Spleen (tissue), 11 donors: ENCODE measurements at regions not wholly inside any gene's neighbourhood (a gene's known extent, or its start where the extent isn't known, plus 50 kb on each side); places are given as distances from the start of the nearest gene placed in this dataset.

Experiments
- DNase-seq: peaks from one replicate; pipeline ENCODE4 v3.0.0-alpha.2; 2020
- H3K27ac ChIP-seq, 8 donors: fragments of 200-600 bp; sonication (generic) in 7 of 8; 1 replicate in 4 of 8; 2 replicates in 4 of 8; pipeline versions ENCODE4 v1.5.0 to v1.8.0; 2016 to 2021; ENCODE audit warnings: inconsistent platforms in 4 of 8, mild to moderate bottlenecking in 4 of 8, moderate library complexity in 1 of 8
- H3K27me3 ChIP-seq, 7 donors: fragments of 200-600 bp; sonication (generic) in 6 of 7; replicated peaks in 1 of 7; 1 replicate in 4 of 7; 2 replicates in 3 of 7; pipeline versions ENCODE4 v1.5.0 to v1.8.0; 2016 to 2021; ENCODE audit warnings: inconsistent platforms in 3 of 7, mild to moderate bottlenecking in 1 of 7
- H3K36me3 ChIP-seq, 6 donors: fragments of 200-600 bp; sonication (generic) in 5 of 6; 1 replicate in 4 of 6; 2 replicates in 2 of 6; pipeline versions ENCODE4 v1.5.0 to v1.8.0; 2016 to 2021; ENCODE audit warnings: inconsistent platforms in 2 of 6
- H3K4me1 ChIP-seq, 6 donors: fragments of 200-600 bp; sonication (generic) in 5 of 6; 1 replicate in 3 of 6; 2 replicates in 3 of 6; pipeline versions ENCODE4 v1.5.0 to v1.8.0; 2016 to 2021; ENCODE audit warnings: inconsistent platforms in 3 of 6
- H3K4me3 ChIP-seq, 8 donors: fragments of 200-600 bp; sonication (generic) in 7 of 8; 1 replicate in 4 of 8; 2 replicates in 4 of 8; pipeline versions ENCODE4 v1.5.0 to v1.8.0; 2016 to 2021; ENCODE audit warnings: inconsistent platforms in 4 of 8, mild to moderate bottlenecking in 4 of 8, moderate library complexity in 2 of 8
- H3K9me3 ChIP-seq, 8 donors: fragments of 200-600 bp; sonication (generic) in 7 of 8; 1 replicate in 4 of 8; 2 replicates in 4 of 8; pipeline versions ENCODE4 v1.5.0 to v1.8.0; 2016 to 2021; ENCODE audit warnings: inconsistent platforms in 4 of 8
- CTCF ChIP-seq, 11 experiments: fragments of 200-600 bp in 7 of 11; fragments of 450-650 bp in 4 of 11; sonication (generic) in 4 of 11; IDR thresholded peaks in 8 of 11; conservative IDR thresholded peaks in 3 of 11; 1 replicate in 7 of 11; 2 replicates in 4 of 11; pipeline versions ENCODE4 v1.4.0 to v1.8.0; 2016 to 2021; ENCODE audit warnings: antibody characterized with exemption in 11 of 11, inconsistent platforms in 4 of 11, mild to moderate bottlenecking in 1 of 11
- POLR2A ChIP-seq, 3 donors: fragments of 450-650 bp; IDR thresholded peaks; one replicate each; pipeline ENCODE4 v1.5.1; 2017; ENCODE audit warnings: antibody characterized with exemption in 3 of 3, mild to moderate bottlenecking in 1 of 3
- POLR2AphosphoS5 ChIP-seq, 3 donors: sonication (generic); formaldehyde crosslinking; IDR thresholded peaks; one replicate each; pipeline ENCODE4 v1.5.1; 2017; ENCODE audit warnings: antibody characterized with exemption in 3 of 3
- WGBS, 5 donors: extraction: QIAGEN DNeasy Blood & Tissue Kit in 3 of 5; methylation state at CpG; one replicate each; pipeline versions ENCODE4 v1.1.5 to v1.1.7; 2013 to 2018; 5-methylcytosine and 5-hydroxymethylcytosine counted together
- intact Hi-C: fragments of 100-400 bp; cut with DNase I; formaldehyde crosslinking; loops from one replicate; pipeline ENCODE4 v1.15.0; 2023; ENCODE audit warnings: low total_unique reads
- donor health status: healthy with polysubstance abuse.
- donor health status: DM: no; HTN: no; CAD: no; lungs with moderate emphysema.
- donor health status: DM: no; HTN: no; CAD: no.
- donor health status: Bipolar disorder and iron deficiency.
- donor health status: healthy.
- donor health status: DM: no; HTN: no; CAD: no.
- donor health status: DM: yes; HTN: yes; CAD: no.

GRCh38 chrX:476724-477075, 90.0 kb upstream of the PPP2R3B start:
- H3K27ac ChIP-seq: no peak overlapping the region
- 89 to 95% (median 93%) methylated on average over 21 of the region's 21 CpGs for WGBS, 5 donors
- H3K27me3 ChIP-seq: peaks cover 0 to 6% (median 0%) of the 10 kb centered on the region in 7 donors
- H3K36me3 ChIP-seq: no peaks in the 10 kb centered on the region
- peak; percentile 49 for DNase-seq
- no peaks in the 10 kb centered on the region for H3K4me1 ChIP-seq
- H3K9me3 ChIP-seq: peaks cover 0 to 15% (median 5%) of the 10 kb centered on the region in 8 donors
- TF ChIP-seq POLR2AphosphoS5 (IDR thresholded peaks at IDR 0.05): no peak
- TF ChIP-seq POLR2A (IDR thresholded peaks at IDR 0.05): no peak
- no peak for TF ChIP-seq CTCF (IDR thresholded peaks at IDR 0.05 in 8 of 11, conservative IDR thresholded peaks at IDR 0.05 in 3 of 11)
- intact Hi-C loops: no loop called here
- no peak overlapping the region for H3K4me3 ChIP-seq

- WGBS, 5 donors: 82 to 90% (median 88%) methylated on average over 18 of the region's 18 CpGs
- no peaks in the 10 kb centered on the region for H3K36me3 ChIP-seq
- H3K9me3 ChIP-seq: peaks cover 0 to 13% (median 2%) of the 10 kb centered on the region in 8 donors
- intact Hi-C loops: no loop called here
- H3K4me1 ChIP-seq: no peaks in the 10 kb centered on the region
- H3K27ac ChIP-seq: no peak overlapping the region
- TF ChIP-seq POLR2A (IDR thresholded peaks at IDR 0.05): no peak
- H3K27me3 ChIP-seq: peaks cover 0 to 6% (median 0%) of the 10 kb centered on the region in 7 donors
- DNase-seq: peak; percentile 49
- H3K4me3 ChIP-seq: no peak overlapping the region
Measured at GRCh38 chrX:477441-478012, 90.8 kb upstream of the PPP2R3B start.

- peak; percentile 32 for DNase-seq
- 89 to 97% (median 93%) methylated on average over 20 of the region's 20 CpGs for WGBS, 5 donors
- intact Hi-C loops: no loop called here
- no peak overlapping the region for H3K4me3 ChIP-seq
- no peak for TF ChIP-seq POLR2A (IDR thresholded peaks at IDR 0.05)
- no peak for TF ChIP-seq CTCF (IDR thresholded peaks at IDR 0.05 in 8 of 11, conservative IDR thresholded peaks at IDR 0.05 in 3 of 11)
- no peak for TF ChIP-seq POLR2AphosphoS5 (IDR thresholded peaks at IDR 0.05)
- no peak overlapping the region for H3K27ac ChIP-seq
- no peaks in the 10 kb centered on the region for H3K36me3 ChIP-seq
- peaks cover 0 to 13% (median 0%) of the 10 kb centered on the region in 8 donors for H3K9me3 ChIP-seq
- H3K4me1 ChIP-seq: no peaks in the 10 kb centered on the region
- peaks cover 0 to 6% (median 0%) of the 10 kb centered on the region in 7 donors for H3K27me3 ChIP-seq
Measured at GRCh38 chrX:479273-479981, 92.7 kb upstream of the PPP2R3B start.

- Histone ChIP-seq H3K36me3 (no peaks in the 10 kb centered on the region), H3K4me3 (no peak overlapping the region), H3K27ac (no peak overlapping the region), H3K27me3 (peaks cover 0 to 6% (median 0%) of the 10 kb centered on the region in 7 donors), H3K4me1 (no peaks in the 10 kb centered on the region), H3K9me3 (peaks cover 0 to 20% (median 3%) of the 10 kb centered on the region in 8 donors)
- WGBS, 5 donors: 93 to 97% (median 95%) methylated on average over 7 of the region's 7 CpGs
- intact Hi-C loops: no loop called here
- TF ChIP-seq CTCF (IDR thresholded peaks at IDR 0.05 in 8 of 11, conservative IDR thresholded peaks at IDR 0.05 in 3 of 11): no peak
- no peak for TF ChIP-seq POLR2AphosphoS5 (IDR thresholded peaks at IDR 0.05)
- TF ChIP-seq POLR2A (IDR thresholded peaks at IDR 0.05): no peak
- peak; percentile 15 for DNase-seq
Measured at GRCh38 chrX:480861-481417, 94.2 kb upstream of the PPP2R3B start.
